Fibroblast of mammary gland (primary cell): ENCODE measurements at regions not wholly inside any gene's neighbourhood (a gene's known extent, or its start where the extent isn't known, plus 50 kb on each side); places are given as distances from the start of the nearest gene placed in this dataset.

Source experiments
- DNase-seq: peaks from one replicate; pipeline ENCODE4 v3.0.0-alpha.2; 2010; ENCODE audit warnings: low read depth
- H3K4me3 ChIP-seq: 2 replicates; pipeline ENCODE4 v1.5.1; 2011; ENCODE audit warnings: low read depth, mild to moderate bottlenecking, low read length, moderate library complexity; ENCODE audit not compliant: control insufficient read depth
- TF ChIP-seq, protein P1 (sequence below): conservative IDR thresholded peaks from 2 replicates; pipeline ENCODE4 v1.5.1; 2011; ENCODE audit warnings: low read depth, low read length, inconsistent platforms; ENCODE audit not compliant: control insufficient read depth, insufficient read depth

DNA sequence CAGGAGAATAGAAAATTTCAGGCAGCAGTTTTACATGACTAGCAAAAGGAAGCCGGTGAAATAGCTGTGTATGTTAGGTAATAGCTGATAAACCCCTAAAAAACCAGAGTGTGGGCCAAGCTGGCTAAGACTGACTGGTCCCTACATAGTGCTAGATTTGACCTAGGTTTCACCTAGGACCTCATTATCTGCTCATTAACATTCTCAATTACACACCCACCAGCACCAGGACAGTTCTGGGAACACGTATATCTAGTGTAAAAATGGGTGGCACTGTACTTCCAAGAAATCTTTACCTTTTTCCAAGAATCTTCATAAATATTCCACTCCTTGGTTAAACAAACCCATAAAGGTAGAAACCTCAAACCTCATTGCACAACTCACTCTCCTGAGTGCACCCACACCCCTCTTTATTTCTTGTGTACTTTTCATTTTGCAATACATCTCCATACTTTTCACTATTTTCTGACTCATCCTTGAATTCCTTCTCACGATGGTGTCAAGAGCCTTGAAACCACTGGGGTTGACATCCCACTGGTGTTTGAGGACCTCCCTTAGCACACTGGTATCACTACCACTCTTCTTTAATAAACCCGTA is 262.7 kb upstream of the KCNJ16 start:
- no peak for DNase-seq
- TF ChIP-seq, protein P1, sequence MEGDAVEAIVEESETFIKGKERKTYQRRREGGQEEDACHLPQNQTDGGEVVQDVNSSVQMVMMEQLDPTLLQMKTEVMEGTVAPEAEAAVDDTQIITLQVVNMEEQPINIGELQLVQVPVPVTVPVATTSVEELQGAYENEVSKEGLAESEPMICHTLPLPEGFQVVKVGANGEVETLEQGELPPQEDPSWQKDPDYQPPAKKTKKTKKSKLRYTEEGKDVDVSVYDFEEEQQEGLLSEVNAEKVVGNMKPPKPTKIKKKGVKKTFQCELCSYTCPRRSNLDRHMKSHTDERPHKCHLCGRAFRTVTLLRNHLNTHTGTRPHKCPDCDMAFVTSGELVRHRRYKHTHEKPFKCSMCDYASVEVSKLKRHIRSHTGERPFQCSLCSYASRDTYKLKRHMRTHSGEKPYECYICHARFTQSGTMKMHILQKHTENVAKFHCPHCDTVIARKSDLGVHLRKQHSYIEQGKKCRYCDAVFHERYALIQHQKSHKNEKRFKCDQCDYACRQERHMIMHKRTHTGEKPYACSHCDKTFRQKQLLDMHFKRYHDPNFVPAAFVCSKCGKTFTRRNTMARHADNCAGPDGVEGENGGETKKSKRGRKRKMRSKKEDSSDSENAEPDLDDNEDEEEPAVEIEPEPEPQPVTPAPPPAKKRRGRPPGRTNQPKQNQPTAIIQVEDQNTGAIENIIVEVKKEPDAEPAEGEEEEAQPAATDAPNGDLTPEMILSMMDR: no peak
- H3K4me3 ChIP-seq: no peak overlapping the region

DNA sequence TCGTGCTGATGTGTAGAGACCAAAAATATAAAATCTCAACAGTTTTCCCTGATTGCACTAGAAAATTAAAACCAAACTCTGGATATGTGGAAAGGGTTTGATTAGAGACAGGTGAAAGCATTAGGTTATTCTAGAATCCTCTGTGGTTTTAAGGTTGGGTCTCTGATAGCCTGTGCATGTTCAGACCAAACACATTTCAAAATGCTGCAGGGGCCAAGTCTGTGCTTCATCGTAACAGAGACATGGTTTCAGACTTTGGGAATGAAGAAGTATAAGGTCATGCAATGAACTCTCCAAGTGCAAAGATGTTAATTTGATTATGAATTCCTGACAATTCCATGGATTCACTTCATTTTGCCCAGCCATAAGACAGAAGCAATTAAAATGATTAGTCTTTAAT is 261.0 kb upstream of the KCNJ16 start:
- TF ChIP-seq, protein P1: no peak
- no peak for DNase-seq
- H3K4me3 ChIP-seq: no peak overlapping the region

DNA sequence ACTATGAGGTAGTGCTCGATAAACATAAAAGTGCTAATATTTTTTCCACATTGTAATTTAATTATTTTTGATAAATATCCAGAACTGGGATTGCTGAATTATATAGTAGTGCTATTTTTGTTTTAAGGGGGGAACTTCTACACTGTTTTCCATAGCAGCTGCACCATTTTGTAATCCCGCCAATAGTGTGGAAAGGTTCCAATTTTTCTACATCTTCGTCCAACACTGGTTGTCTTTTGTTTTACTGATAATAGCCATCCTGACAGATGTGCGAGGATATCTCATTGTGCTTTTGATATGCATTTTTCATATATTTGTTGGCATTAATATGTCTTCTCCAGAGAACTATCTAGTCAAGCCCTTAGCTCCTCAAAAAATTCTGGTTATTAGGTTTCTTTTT is 259.6 kb upstream of the KCNJ16 start:
- H3K4me3 ChIP-seq: no peak overlapping the region
- TF ChIP-seq, protein P1: no peak
- DNase-seq: no peak

GRCh38 chr17:69818467-69818866 is 256.6 kb upstream of the KCNJ16 start:
- DNase-seq: no peak
- TF ChIP-seq, protein P1: no peak
- H3K4me3 ChIP-seq: no peak overlapping the region

DNA sequence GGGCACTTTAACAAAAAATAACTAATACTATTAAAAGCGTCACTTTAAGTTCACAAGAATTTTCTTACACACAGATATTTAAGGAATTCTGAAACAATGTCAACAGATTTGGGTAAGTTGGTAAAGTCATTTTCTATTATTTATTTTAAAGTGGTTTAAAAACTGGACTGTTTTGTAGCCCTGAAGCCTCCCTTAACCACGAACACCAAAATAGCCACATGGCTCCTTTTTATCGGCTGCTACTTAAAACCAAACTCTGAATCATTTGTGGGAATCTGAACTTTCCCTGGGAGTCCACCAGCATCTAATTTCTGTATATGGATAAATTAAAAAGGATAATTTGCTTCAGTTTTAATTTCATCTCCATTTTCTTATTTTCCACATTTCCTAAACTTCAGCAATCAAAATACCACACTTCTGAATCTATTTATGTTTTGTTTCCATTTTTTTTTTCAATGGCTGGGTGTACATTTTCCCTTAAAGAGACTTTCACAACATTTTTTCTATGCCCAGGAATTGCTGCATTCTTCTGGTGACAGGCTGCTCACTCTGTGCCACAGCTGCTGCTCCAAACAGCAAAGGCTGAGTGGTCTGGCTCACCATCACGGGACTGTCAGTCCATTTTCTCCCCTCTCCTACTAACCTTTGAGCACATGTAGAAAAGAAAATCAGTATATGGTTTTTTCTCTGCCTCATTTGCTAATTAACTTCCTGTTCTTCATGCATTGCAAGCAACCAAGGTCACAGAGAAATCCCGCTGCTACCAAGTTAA is 255.5 kb upstream of the KCNJ16 start:
- no peak overlapping the region for H3K4me3 ChIP-seq
- DNase-seq: peak; percentile 34
- TF ChIP-seq, protein P1: no peak

DNA sequence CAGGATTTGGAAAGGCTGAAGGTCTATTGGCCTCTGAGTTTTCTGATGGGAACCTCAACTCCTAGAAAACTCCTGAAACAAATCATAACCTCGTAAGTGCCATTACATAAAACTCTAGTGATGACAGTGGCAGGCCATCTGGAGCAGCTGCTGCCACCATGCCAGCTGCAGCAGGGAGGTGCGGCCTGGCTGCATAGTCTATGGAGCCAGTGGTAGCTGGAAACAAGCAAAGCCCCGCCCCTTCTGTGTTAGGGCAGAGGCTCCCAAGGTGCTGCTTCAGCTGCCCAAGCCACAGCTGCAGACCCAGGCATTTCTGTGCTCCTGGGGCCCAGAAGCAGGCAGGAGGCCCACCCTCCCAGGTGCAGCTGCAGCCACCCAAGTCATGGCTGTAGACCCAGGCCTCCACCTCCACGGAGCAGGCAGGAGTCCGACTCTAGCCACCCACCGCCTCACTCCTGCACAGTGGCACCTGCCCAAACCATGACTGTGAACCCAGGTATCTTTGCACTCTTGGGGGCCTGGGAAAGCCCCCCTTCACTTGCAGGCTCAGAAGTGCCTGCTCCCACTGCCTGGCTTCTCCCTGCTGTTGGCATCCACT is 254.1 kb upstream of the KCNJ16 start:
- TF ChIP-seq, protein P1: no peak
- no peak for DNase-seq
- no peak overlapping the region for H3K4me3 ChIP-seq
